ENCODE measurements at regions not wholly inside any gene's neighbourhood (a gene's known extent, or its start where the extent isn't known, plus 50 kb on each side); places are given as distances from the start of the nearest gene placed in this dataset.

GRCh38 chr6:166815629-166816028 lies 140.7 kb downstream of the RNASET2 start:
- TF ChIP-seq CTCF (IDR thresholded peaks at IDR 0.05): no peak
- TF ChIP-seq ZFX (IDR thresholded peaks at IDR 0.05; ENCODE audit: borderline replicate concordance): no peak

Measured in 22Rv1 (cell line).